ENCODE measurements at regions not wholly inside any gene's neighbourhood (a gene's known extent, or its start where the extent isn't known, plus 50 kb on each side); places are given as distances from the start of the nearest gene placed in this dataset.

GRCh38 chr7:26096136-26096535 lies 55.9 kb upstream of the NFE2L3 start:
- no peak overlapping the region for H3K27ac ChIP-seq (ENCODE audit: low read length)
- H3K4me3 ChIP-seq (ENCODE audit: low read length in 2 of 2): no peak overlapping the region
- H3K36me3 ChIP-seq (ENCODE audit: control insufficient read depth in 2 of 2, insufficient read depth in 2 of 2, low read length in 2 of 2): no peaks in the 10 kb centered on the region
- peaks cover 0 to 2% of the 10 kb centered on the region in 2 donors for H3K27me3 ChIP-seq (ENCODE audit: control insufficient read depth in 1 of 2, insufficient read depth in 2 of 2, low read length in 2 of 2)
- H3K9ac ChIP-seq (ENCODE audit: low read length in 2 of 2): no peak overlapping the region
- H3K9me3 ChIP-seq (ENCODE audit: control insufficient read depth in 2 of 2, low read length in 2 of 2): no peaks in the 10 kb centered on the region
- H3K4me1 ChIP-seq (ENCODE audit: control insufficient read depth, insufficient read depth, low read length): no peaks in the 10 kb centered on the region

GRCh38 chr7:26097837-26098668 lies 53.9 kb upstream of the NFE2L3 start:
- H3K27me3 ChIP-seq (ENCODE audit: control insufficient read depth in 1 of 2, insufficient read depth in 2 of 2, low read length in 2 of 2): peaks cover 0 to 2% of the 10 kb centered on the region in 2 donors
- no peak overlapping the region for H3K27ac ChIP-seq (ENCODE audit: low read length)
- no peaks in the 10 kb centered on the region for H3K36me3 ChIP-seq (ENCODE audit: control insufficient read depth in 2 of 2, insufficient read depth in 2 of 2, low read length in 2 of 2)
- no peak overlapping the region for H3K9ac ChIP-seq (ENCODE audit: low read length in 2 of 2)
- H3K4me1 ChIP-seq (ENCODE audit: control insufficient read depth, insufficient read depth, low read length): no peaks in the 10 kb centered on the region
- H3K9me3 ChIP-seq (ENCODE audit: control insufficient read depth in 2 of 2, low read length in 2 of 2): no peaks in the 10 kb centered on the region
- no peak overlapping the region for H3K4me3 ChIP-seq (ENCODE audit: low read length in 2 of 2)

GRCh38 chr7:26099236-26099635 lies 52.8 kb upstream of the NFE2L3 start:
- H3K4me3 ChIP-seq (ENCODE audit: low read length in 2 of 2): no peak overlapping the region
- H3K36me3 ChIP-seq (ENCODE audit: control insufficient read depth in 2 of 2, insufficient read depth in 2 of 2, low read length in 2 of 2): no peaks in the 10 kb centered on the region
- H3K4me1 ChIP-seq (ENCODE audit: control insufficient read depth, insufficient read depth, low read length): no peaks in the 10 kb centered on the region
- no peak overlapping the region for H3K9ac ChIP-seq (ENCODE audit: low read length in 2 of 2)
- peaks cover 0 to 2% of the 10 kb centered on the region in 2 donors for H3K27me3 ChIP-seq (ENCODE audit: control insufficient read depth in 1 of 2, insufficient read depth in 2 of 2, low read length in 2 of 2)
- H3K27ac ChIP-seq (ENCODE audit: low read length): no peak overlapping the region
- H3K9me3 ChIP-seq (ENCODE audit: control insufficient read depth in 2 of 2, low read length in 2 of 2): no peaks in the 10 kb centered on the region

- no peak overlapping the region for H3K27ac ChIP-seq (ENCODE audit: low read length)
- no peaks in the 10 kb centered on the region for H3K36me3 ChIP-seq (ENCODE audit: control insufficient read depth in 2 of 2, insufficient read depth in 2 of 2, low read length in 2 of 2)
- H3K9me3 ChIP-seq (ENCODE audit: control insufficient read depth in 2 of 2, low read length in 2 of 2): no peaks in the 10 kb centered on the region
- H3K27me3 ChIP-seq (ENCODE audit: control insufficient read depth in 1 of 2, insufficient read depth in 2 of 2, low read length in 2 of 2): peaks cover 0 to 2% of the 10 kb centered on the region in 2 donors
- no peaks in the 10 kb centered on the region for H3K4me1 ChIP-seq (ENCODE audit: control insufficient read depth, insufficient read depth, low read length)
- H3K4me3 ChIP-seq (ENCODE audit: low read length in 2 of 2): no peak overlapping the region
- no peak overlapping the region for H3K9ac ChIP-seq (ENCODE audit: low read length in 2 of 2)
These were observed 51.3 kb upstream of the NFE2L3 start for GRCh38 chr7:26100406-26101339.

- no peaks in the 10 kb centered on the region for H3K4me1 ChIP-seq (ENCODE audit: control insufficient read depth, insufficient read depth, low read length)
- H3K9me3 ChIP-seq (ENCODE audit: control insufficient read depth in 2 of 2, low read length in 2 of 2): no peaks in the 10 kb centered on the region
- H3K36me3 ChIP-seq (ENCODE audit: control insufficient read depth in 2 of 2, insufficient read depth in 2 of 2, low read length in 2 of 2): no peaks in the 10 kb centered on the region
- no peak overlapping the region for H3K9ac ChIP-seq (ENCODE audit: low read length in 2 of 2)
- H3K27ac ChIP-seq (ENCODE audit: low read length): peak overlapping the region; percentile 37
- no peak overlapping the region for H3K4me3 ChIP-seq (ENCODE audit: low read length in 2 of 2)
- H3K27me3 ChIP-seq (ENCODE audit: control insufficient read depth in 1 of 2, insufficient read depth in 2 of 2, low read length in 2 of 2): peaks cover 0 to 2% of the 10 kb centered on the region in 2 donors
These were observed 50.4 kb upstream of the NFE2L3 start for GRCh38 chr7:26101361-26102151.

- H3K9ac ChIP-seq (ENCODE audit: low read length in 2 of 2): no peak overlapping the region
- H3K9me3 ChIP-seq (ENCODE audit: control insufficient read depth in 2 of 2, low read length in 2 of 2): no peaks in the 10 kb centered on the region
- H3K36me3 ChIP-seq (ENCODE audit: control insufficient read depth in 2 of 2, insufficient read depth in 2 of 2, low read length in 2 of 2): no peaks in the 10 kb centered on the region
- no peak overlapping the region for H3K4me3 ChIP-seq (ENCODE audit: low read length in 2 of 2)
- H3K27me3 ChIP-seq (ENCODE audit: control insufficient read depth in 1 of 2, insufficient read depth in 2 of 2, low read length in 2 of 2): peaks cover 0 to 2% of the 10 kb centered on the region in 2 donors
- no peak overlapping the region for H3K27ac ChIP-seq (ENCODE audit: low read length)
- no peaks in the 10 kb centered on the region for H3K4me1 ChIP-seq (ENCODE audit: control insufficient read depth, insufficient read depth, low read length)
These were observed 49.8 kb upstream of the NFE2L3 start for GRCh38 chr7:26102176-26102575.

Data from stomach smooth muscle (tissue), 2 donors.